Esophagus squamous epithelium (tissue), 4 donors: ENCODE measurements at regions not wholly inside any gene's neighbourhood (a gene's known extent, or its start where the extent isn't known, plus 50 kb on each side); places are given as distances from the start of the nearest gene placed in this dataset.

ENCODE experiments used
- POLR2A ChIP-seq, 4 donors: fragments of 450-650 bp; IDR thresholded peaks; one replicate each; pipeline ENCODE4 v1.6.1; 2017; ENCODE audit warnings: antibody characterized with exemption in 4 of 4, mild to moderate bottlenecking in 4 of 4, moderate library complexity in 3 of 4
- TF ChIP-seq, protein P1 (sequence below), 6 experiments: fragments of 450-650 bp in 4 of 6; fragments of 200-600 bp in 2 of 6; sonication (generic) in 2 of 6; IDR thresholded peaks; one replicate each; pipeline ENCODE4 v1.5.1; 2016 to 2019; ENCODE audit warnings: antibody characterized with exemption in 6 of 6, mild to moderate bottlenecking in 4 of 6, moderate library complexity in 4 of 6

DNA sequence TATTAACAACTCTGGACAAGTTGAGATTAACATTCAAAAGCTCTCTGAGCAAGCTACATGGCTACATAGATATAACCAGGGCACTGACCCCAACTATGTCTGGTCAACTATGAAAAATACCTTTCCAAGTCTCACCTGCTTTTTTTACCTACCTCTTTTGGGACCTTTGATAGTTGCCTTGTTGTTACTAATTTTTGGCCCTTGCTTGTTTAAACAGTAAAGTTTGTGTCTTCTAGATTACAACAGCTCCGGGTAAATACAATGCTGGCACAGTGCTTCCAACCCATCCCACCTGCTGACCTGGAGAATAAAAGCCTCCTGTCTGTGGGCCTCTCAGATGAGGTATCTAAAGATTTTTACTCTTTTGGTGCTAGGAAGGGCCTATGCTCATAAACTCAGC, 1036.6 kb downstream of the NAALADL2 start:
- TF ChIP-seq, protein P1, sequence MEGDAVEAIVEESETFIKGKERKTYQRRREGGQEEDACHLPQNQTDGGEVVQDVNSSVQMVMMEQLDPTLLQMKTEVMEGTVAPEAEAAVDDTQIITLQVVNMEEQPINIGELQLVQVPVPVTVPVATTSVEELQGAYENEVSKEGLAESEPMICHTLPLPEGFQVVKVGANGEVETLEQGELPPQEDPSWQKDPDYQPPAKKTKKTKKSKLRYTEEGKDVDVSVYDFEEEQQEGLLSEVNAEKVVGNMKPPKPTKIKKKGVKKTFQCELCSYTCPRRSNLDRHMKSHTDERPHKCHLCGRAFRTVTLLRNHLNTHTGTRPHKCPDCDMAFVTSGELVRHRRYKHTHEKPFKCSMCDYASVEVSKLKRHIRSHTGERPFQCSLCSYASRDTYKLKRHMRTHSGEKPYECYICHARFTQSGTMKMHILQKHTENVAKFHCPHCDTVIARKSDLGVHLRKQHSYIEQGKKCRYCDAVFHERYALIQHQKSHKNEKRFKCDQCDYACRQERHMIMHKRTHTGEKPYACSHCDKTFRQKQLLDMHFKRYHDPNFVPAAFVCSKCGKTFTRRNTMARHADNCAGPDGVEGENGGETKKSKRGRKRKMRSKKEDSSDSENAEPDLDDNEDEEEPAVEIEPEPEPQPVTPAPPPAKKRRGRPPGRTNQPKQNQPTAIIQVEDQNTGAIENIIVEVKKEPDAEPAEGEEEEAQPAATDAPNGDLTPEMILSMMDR (IDR thresholded peaks at IDR 0.05) = no peak
- no peak for TF ChIP-seq POLR2A (IDR thresholded peaks at IDR 0.05)
